HL-60/S4 treated with phorbol 12-myristate 13-acetate at 8.2 ng/mL for 4 days and 3 days (cell line): ENCODE measurements at regions not wholly inside any gene's neighbourhood (a gene's known extent, or its start where the extent isn't known, plus 50 kb on each side); places are given as distances from the start of the nearest gene placed in this dataset.
"Not testable (repeated sequence)": the region's sequence is repeated elsewhere in the genome, so short reads cannot be mapped to it uniquely, and the experiment has no call there.

ENCODE experiments used
- in situ Hi-C: fragments of 300-500 bp; cut with MboI; formaldehyde crosslinking; loops from 2 replicates; pipeline ENCODE4 v1.15.0; 2022; ENCODE audit warnings: low sequenced_read_pairs

DNA sequence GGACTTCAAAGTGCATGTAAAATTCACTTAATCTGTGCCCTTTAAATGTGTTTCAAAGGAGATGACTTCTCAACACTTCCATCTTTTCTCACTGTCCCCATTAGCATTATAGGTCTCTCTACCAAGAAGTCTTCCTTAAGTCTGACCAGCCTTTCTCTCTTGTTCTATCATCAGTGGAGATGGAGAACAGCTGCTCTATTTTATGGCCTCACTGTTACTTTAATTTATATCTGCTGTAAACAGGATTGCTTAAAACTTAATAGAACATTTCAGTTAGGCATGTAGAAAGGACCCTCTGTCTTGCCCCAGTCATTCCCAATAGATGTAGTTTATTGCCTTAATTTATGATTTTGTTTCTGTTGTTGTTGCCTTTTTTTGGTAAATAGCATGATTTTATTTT is 86.0 kb upstream of the CDC42EP3 start:
- in situ Hi-C loops, result not testable (repeated sequence)

DNA sequence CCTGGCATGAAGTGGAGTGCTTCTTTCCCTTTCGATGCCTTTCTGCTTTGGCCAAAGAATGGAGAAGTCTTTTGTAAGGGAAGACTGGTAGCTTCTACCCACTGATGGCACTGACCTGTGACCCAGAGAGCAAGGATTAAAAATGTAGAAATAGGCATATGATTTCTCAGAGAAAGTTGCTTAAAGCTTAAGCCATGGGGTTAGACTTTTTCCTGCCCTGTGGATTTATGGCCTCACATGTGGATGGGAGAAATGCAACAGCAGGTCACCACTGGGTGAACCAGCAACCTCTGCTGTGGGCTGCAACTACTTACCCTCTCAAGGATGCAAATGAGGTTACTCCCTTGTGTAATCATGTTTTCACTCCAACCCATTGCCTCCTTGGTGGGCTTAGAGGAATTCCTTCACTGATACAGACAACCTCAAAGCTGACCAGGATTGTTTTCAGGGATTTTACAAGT is 86.7 kb upstream of the CDC42EP3 start:
- in situ Hi-C loops, result not testable (repeated sequence)

DNA sequence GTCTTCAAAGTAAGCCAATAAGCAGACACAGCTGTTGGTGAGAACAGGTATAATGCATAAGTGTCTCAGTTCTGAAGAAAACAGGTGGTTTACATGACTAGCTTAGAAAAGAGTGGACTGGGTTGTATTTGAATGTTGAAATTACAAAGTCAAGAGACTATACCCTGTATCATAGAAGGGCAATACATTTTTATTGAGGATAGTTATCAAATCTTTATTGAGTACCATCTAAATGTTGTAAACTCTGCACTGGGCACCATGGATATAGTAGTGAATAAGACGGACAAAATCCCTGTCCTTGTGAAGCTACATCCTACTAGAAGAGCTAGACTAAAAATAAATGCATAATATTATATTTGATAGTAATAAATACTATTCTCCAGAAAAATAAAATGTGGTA is 88.5 kb upstream of the CDC42EP3 start:
- in situ Hi-C loops, result not testable (repeated sequence)

DNA sequence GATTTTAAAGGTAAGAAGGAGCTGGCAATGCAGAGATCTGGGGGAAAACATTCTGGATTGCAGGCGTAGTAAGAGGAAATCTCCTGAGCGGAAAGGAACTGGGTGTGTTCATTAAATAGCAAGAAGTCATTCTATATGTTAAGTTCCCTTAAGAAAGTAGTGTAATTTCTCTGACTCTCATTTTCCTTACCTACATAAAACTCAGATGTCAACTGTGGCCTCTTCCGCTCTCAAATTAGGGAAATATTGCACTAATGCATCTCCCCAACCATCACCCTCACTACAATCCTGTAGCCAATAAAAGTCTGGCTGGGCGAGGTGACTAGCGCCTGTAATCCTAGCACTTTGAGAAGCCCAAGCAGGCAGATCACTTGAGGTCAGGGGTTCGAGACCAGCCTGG is 89.0 kb upstream of the CDC42EP3 start:
- in situ Hi-C loops, result no loop called here

DNA sequence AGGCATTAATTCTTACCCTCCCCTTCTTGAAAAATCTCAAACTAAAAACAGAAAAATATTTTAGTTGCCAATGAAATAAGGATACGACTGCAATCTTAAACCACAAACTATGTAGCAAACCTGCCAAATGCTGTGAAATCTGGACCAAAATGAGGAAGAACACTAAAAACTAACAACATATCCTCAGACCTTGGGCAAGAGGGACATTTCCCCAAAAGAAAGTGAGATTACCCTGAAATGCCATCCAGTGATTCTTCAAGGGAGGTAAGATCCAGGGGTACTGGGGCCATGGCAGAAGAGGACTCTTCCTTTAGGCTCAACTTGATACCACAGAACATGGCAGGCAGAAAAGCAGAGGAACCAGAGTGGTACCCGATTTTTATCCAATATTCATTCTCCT is 90.8 kb upstream of the CDC42EP3 start:
- in situ Hi-C loops, result not testable (repeated sequence)

DNA sequence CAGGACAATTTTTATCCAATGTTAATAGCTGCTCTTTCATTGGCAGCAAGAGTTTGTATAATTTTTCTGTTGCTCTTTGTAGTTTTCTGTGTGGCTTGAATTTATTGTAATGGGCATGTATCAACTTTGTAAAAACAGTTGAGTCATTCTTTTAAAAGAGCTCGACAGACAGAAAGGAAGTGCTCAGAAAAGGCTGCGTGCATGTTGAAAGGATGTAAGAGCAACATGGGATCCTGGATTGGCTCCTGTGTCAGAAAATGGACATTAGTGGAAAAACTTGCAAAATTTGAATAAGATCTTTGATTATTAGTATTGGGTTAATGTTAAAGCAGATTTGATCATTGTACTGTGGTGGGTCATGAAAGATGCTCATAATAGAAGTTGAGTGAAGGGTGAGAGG is 93.3 kb upstream of the CDC42EP3 start:
- in situ Hi-C loops, result no loop called here

DNA sequence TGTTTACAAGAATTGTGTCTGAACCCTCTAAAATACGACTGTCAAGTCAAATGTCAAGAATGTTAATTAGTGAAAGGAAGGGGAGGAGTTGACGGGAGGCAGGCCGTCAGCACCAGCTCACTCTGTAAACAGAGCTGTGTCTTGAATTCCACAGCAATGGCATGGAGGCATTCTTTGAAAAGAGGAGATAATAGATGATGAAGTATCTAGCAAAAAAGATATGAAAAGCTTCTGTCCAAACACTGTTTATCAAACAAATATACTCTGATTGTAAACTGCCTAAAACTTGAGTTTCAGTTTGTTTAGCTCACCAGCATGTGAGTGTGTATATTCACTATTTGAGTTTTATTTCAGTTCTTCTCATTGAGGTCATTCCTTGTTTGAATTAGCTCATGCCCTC is 94.7 kb upstream of the CDC42EP3 start:
- in situ Hi-C loops, result no loop called here

DNA sequence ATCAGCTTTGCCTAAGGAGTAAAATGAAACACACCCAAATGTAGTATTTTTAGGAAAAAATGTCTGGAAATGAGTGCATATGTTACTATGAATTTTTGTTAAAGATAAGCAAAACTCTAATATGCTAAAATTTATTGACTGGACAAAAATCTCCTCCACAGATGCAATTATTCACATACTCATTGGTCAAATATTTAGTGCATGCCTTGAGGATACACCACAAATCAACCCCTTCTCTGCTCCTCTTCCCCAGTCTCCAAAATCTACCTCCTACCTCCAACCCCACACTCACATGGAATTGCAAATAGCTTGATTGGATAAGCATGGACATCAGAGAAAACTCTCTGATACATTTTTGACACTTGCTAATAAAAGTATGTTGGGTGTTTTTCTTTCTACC is 95.6 kb upstream of the CDC42EP3 start:
- in situ Hi-C loops, result no loop called here

DNA sequence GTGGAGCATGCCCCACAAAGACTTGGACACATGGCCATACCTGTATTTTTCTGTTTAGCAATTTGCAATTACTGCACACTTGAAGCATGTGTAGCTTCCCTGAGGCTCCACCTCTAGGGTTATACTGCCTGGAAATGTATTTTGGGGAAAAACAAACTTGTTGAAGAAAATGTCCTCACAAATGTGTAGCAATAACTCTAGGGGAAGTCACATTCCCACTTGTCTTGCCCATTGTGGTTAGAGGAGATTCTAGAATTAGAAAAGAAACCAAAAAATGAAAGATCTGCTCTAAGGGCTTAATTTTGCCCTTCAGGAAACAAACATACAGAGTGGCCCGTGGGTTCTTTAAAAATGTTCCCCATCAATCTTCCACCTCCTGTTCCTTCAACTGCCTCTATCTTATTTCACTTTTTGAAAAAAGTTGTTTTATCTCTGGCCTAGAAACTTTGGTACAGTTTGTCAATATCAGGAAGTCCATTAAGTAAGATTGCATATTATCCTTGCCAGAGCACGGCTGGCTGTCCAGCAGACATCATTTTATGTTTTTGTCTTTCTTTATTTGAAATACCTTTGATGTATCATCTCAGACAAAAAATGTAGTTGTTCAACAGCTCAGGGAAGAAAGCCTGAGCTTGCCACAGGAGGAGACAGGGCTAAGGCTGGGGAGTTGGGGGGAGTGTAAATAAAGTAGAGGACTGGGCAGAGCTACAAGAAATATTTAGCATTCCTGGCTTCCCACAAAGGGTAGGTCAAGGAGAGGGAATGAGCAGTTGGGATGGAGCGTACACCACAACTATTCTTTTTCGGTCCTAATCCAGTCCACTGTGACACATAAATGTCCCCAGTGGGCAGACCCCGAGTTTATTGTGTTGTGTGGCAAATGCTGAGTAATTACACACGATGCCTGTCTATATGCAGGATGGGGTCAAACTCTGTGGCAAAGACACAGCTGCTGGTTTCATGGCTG is 96.8 kb upstream of the CDC42EP3 start:
- in situ Hi-C loops, result no loop called here

DNA sequence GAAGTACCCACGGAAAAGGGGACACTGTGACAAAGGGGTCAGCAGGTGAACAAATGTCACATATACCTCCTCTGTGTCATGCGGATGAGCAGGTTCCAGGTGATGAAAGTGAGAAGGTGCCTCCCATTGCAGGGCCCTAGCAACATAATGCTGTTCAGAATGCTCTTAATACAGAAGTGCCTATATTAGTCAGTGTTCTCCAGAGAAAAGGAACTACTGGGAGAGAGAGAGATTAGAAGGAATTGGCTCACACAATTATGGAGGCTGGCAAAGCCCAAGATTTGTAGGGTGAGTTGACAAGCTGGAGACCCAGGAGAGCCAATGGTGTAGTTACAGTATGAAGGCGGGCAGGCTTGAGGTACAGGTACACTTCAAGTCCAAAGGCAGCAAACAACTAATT is 98.1 kb upstream of the CDC42EP3 start:
- in situ Hi-C loops, result no loop called here

DNA sequence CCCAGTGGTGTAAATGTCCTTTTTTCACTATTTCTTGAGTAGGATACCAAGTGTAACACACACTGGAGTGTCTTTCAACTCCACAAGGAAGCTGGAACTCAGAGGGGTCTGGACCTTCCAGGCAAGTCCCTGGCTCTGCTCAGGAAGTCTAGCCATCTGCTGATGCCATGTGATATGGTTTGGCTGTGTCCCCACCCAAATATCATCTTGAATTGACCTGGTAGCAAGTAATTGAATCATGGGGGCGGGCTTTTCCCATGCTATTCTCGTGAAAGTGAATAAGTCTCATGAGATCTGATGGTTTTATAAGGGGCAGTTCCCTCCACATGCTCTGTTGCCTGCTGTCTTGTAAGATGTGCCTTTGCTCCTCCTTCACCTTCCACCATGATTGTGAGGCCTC is 99.4 kb upstream of the CDC42EP3 start:
- in situ Hi-C loops, result no loop called here

DNA sequence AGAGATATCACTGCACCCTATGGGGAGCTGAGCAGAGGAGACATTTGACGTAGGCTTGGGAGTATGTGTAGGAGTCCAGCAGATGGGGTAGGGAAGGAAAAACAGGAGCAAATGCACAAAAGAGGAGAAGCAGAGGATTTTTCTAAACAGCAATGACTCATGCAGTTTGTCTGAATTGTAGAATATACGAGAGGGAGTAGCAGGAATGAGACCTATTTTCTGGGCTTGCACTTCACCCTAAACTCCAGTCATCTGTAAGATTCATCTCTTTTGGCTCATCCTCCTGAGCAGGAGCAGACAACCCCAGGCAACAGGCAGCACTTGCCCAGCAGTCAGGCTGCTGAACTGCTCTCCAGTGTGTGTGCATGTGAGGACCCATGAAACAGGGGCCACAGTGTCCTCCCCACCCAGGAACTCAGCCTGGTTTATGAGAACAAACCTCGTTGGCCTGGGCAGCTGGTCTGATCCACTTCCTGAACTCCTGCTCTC is 100.2 kb upstream of the CDC42EP3 start:
- in situ Hi-C loops, result no loop called here

DNA sequence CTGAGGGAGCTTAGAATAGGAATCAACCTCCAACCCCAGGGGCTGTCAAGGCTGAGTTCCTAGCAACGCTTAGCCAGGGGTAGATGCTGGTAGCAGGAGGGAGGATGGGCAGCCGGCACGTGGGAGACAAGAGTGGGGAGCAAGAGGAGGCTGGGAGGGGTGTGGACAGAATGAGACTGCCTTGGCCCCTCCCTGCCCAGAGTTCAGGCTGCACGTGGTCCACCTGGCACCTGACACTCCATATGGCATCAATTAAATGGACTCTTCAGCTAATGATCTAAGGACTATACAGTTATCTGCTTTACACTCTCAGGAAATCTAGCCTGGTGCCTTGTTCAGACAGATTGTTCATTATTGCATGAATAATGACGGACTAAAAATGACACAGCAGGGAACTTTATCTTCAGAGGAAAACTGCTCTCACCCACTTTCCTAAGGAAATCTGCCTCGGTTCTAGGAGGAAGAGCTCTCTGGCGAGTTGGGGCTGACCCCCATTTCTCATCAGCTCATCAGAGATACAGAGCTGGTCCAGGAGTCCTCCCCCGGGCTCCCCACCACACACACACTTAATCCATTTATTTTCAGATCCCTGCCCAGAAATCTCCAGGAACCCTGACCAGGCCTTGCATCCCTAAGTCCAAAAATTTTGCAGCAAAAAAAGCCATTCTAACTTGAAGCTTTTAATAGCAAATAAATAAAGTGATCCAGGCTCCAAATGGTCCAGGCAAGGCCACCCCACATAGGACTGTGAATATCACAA is 102.1 kb upstream of the CDC42EP3 start:
- in situ Hi-C loops, result no loop called here

DNA sequence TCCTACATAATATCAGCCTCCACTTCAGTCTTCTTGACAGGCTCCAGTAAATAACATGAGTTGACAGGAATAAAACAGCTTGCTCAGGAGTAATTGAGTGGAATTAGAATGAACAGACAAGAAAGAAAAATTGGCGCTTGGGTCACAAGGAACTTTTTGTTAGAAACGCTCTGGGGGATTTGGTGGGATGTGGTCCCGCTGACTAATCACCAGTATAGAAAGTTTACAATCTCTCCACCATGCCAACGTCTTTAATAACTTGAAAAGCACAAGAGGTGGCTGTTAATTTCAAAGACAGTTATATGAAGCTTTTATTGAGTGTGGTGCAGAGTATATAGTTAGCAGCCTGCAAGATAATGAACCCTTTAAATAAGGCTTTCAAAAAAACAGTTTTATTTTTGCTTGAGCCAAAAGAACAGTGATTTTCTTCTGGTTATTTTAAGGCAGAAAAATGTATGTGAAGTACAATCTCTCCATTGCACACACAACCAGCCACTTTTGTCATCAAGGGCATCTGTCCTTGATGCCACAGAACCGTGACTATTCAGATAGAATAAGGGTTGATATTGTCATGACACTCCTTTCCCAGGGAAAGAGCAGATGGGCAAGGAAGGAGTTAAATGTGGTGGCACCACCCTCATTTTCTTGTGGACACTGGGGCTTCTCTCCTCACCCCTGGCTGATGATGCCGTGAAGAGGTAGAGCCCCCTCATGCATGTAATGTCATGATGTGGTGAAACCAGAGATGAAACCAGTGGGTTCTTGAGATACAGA is 102.9 kb upstream of the CDC42EP3 start:
- in situ Hi-C loops, result not testable (repeated sequence)

DNA sequence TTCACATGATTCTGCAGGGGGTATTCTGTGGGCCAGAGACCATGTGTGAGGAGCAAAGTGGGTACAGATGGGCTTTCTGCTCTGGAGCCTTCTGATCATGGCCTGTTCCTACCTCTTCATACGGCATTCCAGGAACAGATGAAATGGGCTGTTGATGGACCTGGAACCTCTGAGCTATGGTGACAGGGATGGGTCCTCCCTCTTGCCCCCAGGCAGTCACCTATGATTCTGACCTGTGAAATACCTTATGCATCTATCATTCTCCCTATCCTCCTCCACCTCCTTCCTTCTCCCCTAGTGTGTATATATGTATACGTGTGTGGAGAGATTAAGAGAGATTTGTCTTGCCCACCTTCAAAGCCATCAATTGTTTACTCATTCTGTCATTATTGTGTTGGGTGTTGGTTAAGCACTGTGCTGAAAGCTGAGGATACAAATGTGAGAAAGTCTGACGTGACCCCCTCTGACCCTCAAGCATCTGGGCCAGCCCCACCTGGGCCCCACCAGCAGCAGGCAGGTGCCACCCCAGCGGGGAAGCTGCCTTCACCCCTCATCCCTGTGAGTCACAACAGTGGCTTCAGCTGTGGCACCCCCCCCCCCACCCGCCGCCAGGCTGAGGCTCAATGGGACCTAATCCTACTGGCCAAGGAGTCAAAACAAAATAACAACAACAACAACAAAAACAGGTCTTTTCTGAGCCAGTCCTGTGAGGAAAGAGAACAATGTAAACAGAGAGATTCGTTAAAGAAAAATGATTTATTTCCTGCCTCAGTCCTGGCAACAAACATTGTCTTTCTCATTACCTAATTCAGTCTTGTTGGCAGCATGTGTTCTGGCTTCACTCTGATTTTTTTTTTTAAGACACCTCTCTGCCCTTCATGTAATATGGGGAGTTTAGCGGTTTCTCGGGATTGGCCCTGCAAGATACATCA is 103.8 kb upstream of the CDC42EP3 start:
- in situ Hi-C loops, result no loop called here

DNA sequence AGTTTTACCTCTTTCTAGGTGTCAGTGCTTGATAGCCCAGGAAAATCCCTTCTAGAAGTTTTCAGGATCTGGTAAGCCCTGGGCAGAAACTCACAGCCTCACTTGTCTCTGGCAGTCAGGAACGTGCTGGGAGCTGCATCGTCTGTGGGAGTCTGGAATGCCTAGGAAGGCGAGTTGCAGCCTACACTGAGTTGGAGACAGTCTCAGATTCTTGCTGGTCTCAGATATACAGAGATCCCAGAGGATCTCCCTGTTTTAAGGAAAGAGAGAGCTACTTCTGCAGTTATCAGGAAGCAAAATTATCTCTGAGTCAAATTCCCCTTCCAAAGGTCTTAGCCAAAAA is 104.4 kb upstream of the CDC42EP3 start:
- in situ Hi-C loops, result no loop called here

DNA sequence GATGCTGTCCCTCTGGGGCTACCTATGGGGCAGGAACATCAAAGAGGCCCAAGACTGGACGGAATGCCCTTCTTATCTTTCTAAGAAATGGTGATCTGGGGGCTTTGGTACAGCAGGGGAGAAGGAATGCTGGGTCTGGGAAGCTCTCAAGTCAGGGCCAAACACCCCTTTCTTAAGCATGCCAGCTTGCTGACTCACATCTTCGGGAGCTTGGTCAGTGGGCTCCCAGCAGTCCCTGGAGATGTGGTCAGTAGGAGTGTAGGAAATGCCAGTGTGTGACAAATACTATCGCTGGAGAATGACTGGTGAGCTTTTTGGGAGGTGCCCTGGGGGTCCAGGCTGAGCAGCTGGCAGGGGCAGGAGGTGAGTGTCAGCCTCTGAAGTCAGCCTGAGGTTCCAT is 105.0 kb upstream of the CDC42EP3 start:
- in situ Hi-C loops, result no loop called here

DNA sequence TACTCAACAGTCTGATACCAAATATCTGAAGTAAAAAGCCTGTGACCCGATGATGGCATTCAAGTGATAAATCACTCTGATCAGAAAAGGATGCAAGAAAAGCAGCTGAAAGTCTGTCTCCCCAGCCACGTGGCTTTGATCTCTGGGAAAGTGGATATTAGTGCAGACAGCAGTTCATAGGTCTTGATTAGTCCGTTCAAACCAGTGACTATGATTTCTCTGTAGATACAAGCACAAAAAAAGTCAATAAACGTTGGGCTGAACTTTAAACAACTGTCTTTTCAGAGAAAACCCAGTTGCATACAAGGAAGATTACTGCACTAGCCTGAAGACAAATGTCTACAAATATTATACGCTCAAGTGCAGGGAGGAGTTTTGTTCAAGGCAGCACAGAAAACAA is 107.7 kb upstream of the CDC42EP3 start:
- in situ Hi-C loops, result no loop called here

DNA sequence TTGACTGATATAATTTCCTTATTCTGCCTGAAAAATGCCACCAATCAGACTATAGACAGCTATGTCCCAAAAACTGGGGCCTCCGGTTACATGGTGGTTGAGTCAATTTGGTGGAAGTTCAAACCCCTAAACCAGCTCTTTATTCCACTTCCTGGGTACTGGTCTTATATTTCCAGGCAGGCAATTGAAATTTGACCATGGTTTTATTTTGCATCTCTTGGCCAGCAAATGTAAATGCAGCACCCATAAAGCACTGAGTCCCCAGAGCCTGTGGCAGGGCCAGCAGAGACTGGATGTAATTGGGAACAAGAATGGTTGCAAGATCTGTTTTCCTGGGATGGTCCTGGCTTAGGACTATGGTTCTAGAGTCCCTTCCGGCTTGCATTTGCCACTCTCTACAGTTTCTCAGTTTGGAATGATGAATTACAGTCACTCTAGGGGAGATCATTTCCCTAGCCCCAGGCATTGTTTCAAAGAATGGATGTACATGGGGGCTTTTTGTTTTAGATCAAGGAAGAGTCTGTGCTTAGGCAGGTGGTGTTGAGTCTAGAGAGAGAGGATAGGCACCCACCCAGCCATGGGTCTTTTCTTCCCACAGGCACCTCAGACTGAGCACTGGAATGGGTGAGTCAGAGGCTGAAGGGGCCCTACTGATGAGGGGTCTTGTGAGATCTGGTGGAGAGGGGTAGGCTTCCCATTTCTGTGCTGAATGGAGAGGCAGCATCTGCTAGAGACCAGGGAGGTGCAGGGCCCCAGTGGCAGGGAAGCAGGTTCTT is 108.4 kb upstream of the CDC42EP3 start:
- in situ Hi-C loops, result no loop called here

DNA sequence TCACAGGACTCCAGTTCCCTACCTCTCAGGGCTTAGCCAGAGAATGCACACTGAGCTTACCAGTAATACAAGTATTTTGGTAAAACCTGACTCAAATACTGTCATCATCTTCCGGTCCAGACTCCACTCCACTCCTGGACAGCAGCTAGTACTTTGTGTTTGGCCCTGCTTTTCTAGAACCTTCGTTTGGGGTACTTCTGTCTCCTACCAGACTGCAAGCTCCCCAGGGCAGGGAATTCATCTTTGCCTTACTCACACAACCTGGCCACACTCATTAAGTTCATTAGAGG is 108.9 kb upstream of the CDC42EP3 start:
- in situ Hi-C loops, result no loop called here
